ENCODE measurements at regions not wholly inside any gene's neighbourhood (a gene's known extent, or its start where the extent isn't known, plus 50 kb on each side); places are given as distances from the start of the nearest gene placed in this dataset.
"Not testable (repeated sequence)": the region's sequence is repeated elsewhere in the genome, so short reads cannot be mapped to it uniquely, and the experiment has no call there.

GRCh38 chr11:33987545-33987944 is 64.0 kb upstream of the CAPRIN1 start:
- no peaks in the 10 kb centered on the region for H3K27me3 ChIP-seq (replicated peaks; ENCODE audit: insufficient read depth, low read depth, low read length, poor library complexity)
- POLR2A ChIA-PET (ENCODE audit: low non-redundant PET): interaction anchor here (0.7 to 0.8 kb wide), 4 partner anchors 10 to 371 kb away, joined by 3 to 5 read pairs (median 3); partner anchors contain the start of gene ABTB2
- CTCF ChIA-PET: interaction anchor here (0.5 to 2.4 kb wide), 35 partner anchors 9 to 245 kb away, joined by 3 to 41 read pairs (median 4); no protein-coding TSS in a partner anchor
- peaks cover 17% of the 10 kb centered on the region for H3K4me1 ChIP-seq (ENCODE audit: insufficient read depth, low read length, poor library complexity, severe bottlenecking)
- H3K36me3 ChIP-seq (ENCODE audit: insufficient read depth, low read length, poor library complexity, severe bottlenecking): no peaks in the 10 kb centered on the region
- no peak overlapping the region for H3K4me3 ChIP-seq (ENCODE audit: low read depth, low read length, poor library complexity, severe bottlenecking)
- BruUV-seq (replicated peaks): no TSS peak
- DNase-seq (ENCODE audit: low spot score): no peak
- H3K9me3 ChIP-seq (ENCODE audit: low read depth, low read length, poor library complexity, severe bottlenecking): peaks cover 6% of the 10 kb centered on the region
- no peak for TF ChIP-seq EZH2 (IDR thresholded peaks at IDR 0.05; ENCODE audit: borderline replicate concordance, low read depth, low read length, poor library complexity, severe bottlenecking)
- TF ChIP-seq CTCF (conservative IDR thresholded peaks at IDR 0.05; ENCODE audit: low read depth, low read length): no peak
- H3K27ac ChIP-seq (ENCODE audit: low read depth, low read length, poor library complexity, severe bottlenecking): peak overlapping the region; percentile 64
- intact Hi-C loops (cut with micrococcal nuclease; ENCODE audit: unreplicated experiment): loop anchor here (5.0 kb wide), 1 partner anchor 505 kb away; no protein-coding TSS in a partner anchor

- DNase-seq (ENCODE audit: low spot score); H3K36me3 ChIP-seq (ENCODE audit: insufficient read depth, low read length, poor library complexity, severe bottlenecking); H3K9me3 ChIP-seq (ENCODE audit: low read depth, low read length, poor library complexity, severe bottlenecking); POLR2A ChIA-PET (ENCODE audit: low non-redundant PET); BruUV-seq (replicated peaks); H3K4me3 ChIP-seq (ENCODE audit: low read depth, low read length, poor library complexity, severe bottlenecking); H3K27me3 ChIP-seq (replicated peaks; ENCODE audit: insufficient read depth, low read depth, low read length, poor library complexity): not testable (repeated sequence)
- Histone ChIP-seq H3K27ac (ENCODE audit: low read depth, low read length, poor library complexity, severe bottlenecking) (peak overlapping the region; percentile 64), H3K4me1 (ENCODE audit: insufficient read depth, low read length, poor library complexity, severe bottlenecking) (peaks cover 17% of the 10 kb centered on the region)
- CTCF ChIA-PET: interaction anchor here (0.6 to 2.4 kb wide), 10 partner anchors 8 to 178 kb away, joined by 3 to 41 read pairs (median 8); no protein-coding TSS in a partner anchor
- intact Hi-C loops (cut with micrococcal nuclease; ENCODE audit: unreplicated experiment): loop anchor here (5.0 kb wide), 1 partner anchor 505 kb away; no protein-coding TSS in a partner anchor
Observed at GRCh38 chr11:33986597-33987501, 64.7 kb upstream of the CAPRIN1 start.

DNA sequence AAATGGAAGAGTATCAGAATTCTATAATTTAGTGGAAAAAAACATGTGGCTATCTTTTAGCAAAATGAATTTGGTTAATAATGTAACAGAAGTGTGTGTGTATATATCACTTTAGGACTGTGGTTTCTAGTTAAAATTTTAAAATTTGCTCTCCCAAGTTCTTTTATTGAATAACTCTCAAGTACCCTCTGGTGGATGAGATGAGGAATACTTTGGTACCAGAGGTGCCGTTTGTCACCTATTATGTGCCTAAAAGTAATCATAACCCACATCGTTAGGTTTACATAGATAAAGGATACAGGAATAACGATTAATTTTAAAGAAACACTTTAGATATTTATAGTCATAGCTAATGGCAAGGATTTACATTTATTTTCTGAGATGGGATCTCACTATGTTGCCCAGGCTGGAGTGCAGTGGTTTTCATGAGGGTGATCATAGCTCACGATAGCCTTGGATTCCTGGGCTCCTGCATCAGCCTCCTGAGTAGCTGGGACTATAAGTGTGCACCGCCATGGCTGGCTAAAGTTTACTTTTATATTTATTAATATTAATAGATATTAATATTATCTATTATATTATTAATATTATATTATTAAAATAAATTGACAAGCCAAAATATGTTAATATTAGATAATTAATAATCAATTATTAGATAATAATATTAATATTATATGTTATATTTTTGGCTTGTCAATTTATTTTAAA is 66.7 kb upstream of the CAPRIN1 start:
- peaks cover 30% of the 10 kb centered on the region for H3K4me1 ChIP-seq (ENCODE audit: insufficient read depth, low read length, poor library complexity, severe bottlenecking)
- H3K36me3 ChIP-seq (ENCODE audit: insufficient read depth, low read length, poor library complexity, severe bottlenecking): no peaks in the 10 kb centered on the region
- POLR2A ChIA-PET (ENCODE audit: low non-redundant PET): no interaction called here
- DNase-seq (ENCODE audit: low spot score): peak; percentile 79
- CTCF ChIA-PET: no interaction called here
- BruUV-seq (replicated peaks): no TSS peak
- H3K27ac ChIP-seq (ENCODE audit: low read depth, low read length, poor library complexity, severe bottlenecking): no peak overlapping the region
- TF ChIP-seq EZH2 (IDR thresholded peaks at IDR 0.05; ENCODE audit: borderline replicate concordance, low read depth, low read length, poor library complexity, severe bottlenecking) (no peak), CTCF (conservative IDR thresholded peaks at IDR 0.05; ENCODE audit: low read depth, low read length) (peak; percentile 73)
- H3K27me3 ChIP-seq (replicated peaks; ENCODE audit: insufficient read depth, low read depth, low read length, poor library complexity): no peaks in the 10 kb centered on the region
- H3K9me3 ChIP-seq (ENCODE audit: low read depth, low read length, poor library complexity, severe bottlenecking): no peaks in the 10 kb centered on the region
- intact Hi-C loops (cut with micrococcal nuclease; ENCODE audit: unreplicated experiment): loop anchor here (5.0 kb wide), 1 partner anchor 507 kb away; no protein-coding TSS in a partner anchor
- no peak overlapping the region for H3K4me3 ChIP-seq (ENCODE audit: low read depth, low read length, poor library complexity, severe bottlenecking)
